ENCODE measurements at regions not wholly inside any gene's neighbourhood (a gene's known extent, or its start where the extent isn't known, plus 50 kb on each side); places are given as distances from the start of the nearest gene placed in this dataset.

GRCh38 chr1:42096554-42096953, 56.7 kb upstream of the GUCA2B start:
- DNase-seq (ENCODE audit: low read depth in 2 of 2), result no peak

- no peak for DNase-seq (ENCODE audit: low read depth in 2 of 2)
These were observed 64.0 kb upstream of the GUCA2B start for GRCh38 chr1:42089246-42089645.

- no peak for DNase-seq (ENCODE audit: low read depth in 2 of 2)
These were observed 67.1 kb upstream of the GUCA2B start for GRCh38 chr1:42086146-42086545.

GRCh38 chr1:42085596-42085995, 67.6 kb upstream of the GUCA2B start:
- DNase-seq (ENCODE audit: low read depth in 2 of 2), result no peak

- DNase-seq (ENCODE audit: low read depth in 2 of 2), result no peak
These were observed 71.7 kb upstream of the GUCA2B start for GRCh38 chr1:42081475-42081874.

- DNase-seq (ENCODE audit: low read depth in 2 of 2), result no peak
These were observed 78.0 kb upstream of the GUCA2B start for GRCh38 chr1:42075179-42075578.

GRCh38 chr1:42070996-42071395, 82.2 kb upstream of the GUCA2B start:
- no peak for DNase-seq (ENCODE audit: low read depth in 2 of 2)

GRCh38 chr1:42057800-42058199, 95.4 kb upstream of the GUCA2B start:
- no peak for DNase-seq (ENCODE audit: low read depth in 2 of 2)

- no peak for DNase-seq (ENCODE audit: low read depth in 2 of 2)
These were observed 96.8 kb upstream of the GUCA2B start for GRCh38 chr1:42056460-42056859.

- no peak for DNase-seq (ENCODE audit: low read depth in 2 of 2)
These were observed 98.1 kb upstream of the GUCA2B start for GRCh38 chr1:42055061-42055460.

- DNase-seq (ENCODE audit: low read depth in 2 of 2), result no peak
These were observed 101.0 kb upstream of the GUCA2B start for GRCh38 chr1:42052072-42052699.

GRCh38 chr1:42047508-42047880, 105.7 kb upstream of the GUCA2B start:
- no peak for DNase-seq (ENCODE audit: low read depth in 2 of 2)

- no peak for DNase-seq (ENCODE audit: low read depth in 2 of 2)
These were observed 106.3 kb upstream of the GUCA2B start for GRCh38 chr1:42046761-42047507.

- no peak for DNase-seq (ENCODE audit: low read depth in 2 of 2)
These were observed 108.9 kb upstream of the GUCA2B start for GRCh38 chr1:42044346-42044745.

- DNase-seq (ENCODE audit: low read depth in 2 of 2), result no peak
These were observed 109.4 kb upstream of the GUCA2B start for GRCh38 chr1:42043811-42044210.

GRCh38 chr1:42043182-42043581, 110.0 kb upstream of the GUCA2B start:
- DNase-seq (ENCODE audit: low read depth in 2 of 2), result no peak

- no peak for DNase-seq (ENCODE audit: low read depth in 2 of 2)
These were observed 112.2 kb upstream of the GUCA2B start for GRCh38 chr1:42041031-42041430.

GRCh38 chr1:42040159-42040558, 113.1 kb upstream of the GUCA2B start:
- DNase-seq (ENCODE audit: low read depth in 2 of 2), result no peak

GRCh38 chr1:42038261-42038660, 114.9 kb upstream of the GUCA2B start:
- no peak for DNase-seq (ENCODE audit: low read depth in 2 of 2)

- DNase-seq (ENCODE audit: low read depth in 2 of 2), result no peak
These were observed 115.6 kb upstream of the GUCA2B start for GRCh38 chr1:42037586-42037985.

GRCh38 chr1:42037161-42037560, 116.0 kb upstream of the GUCA2B start:
- DNase-seq (ENCODE audit: low read depth in 2 of 2), result no peak

GRCh38 chr1:42035830-42036604, 117.2 kb upstream of the GUCA2B start:
- peak; percentile 99 for DNase-seq (ENCODE audit: low read depth in 2 of 2)
